ENCODE measurements at regions not wholly inside any gene's neighbourhood (a gene's known extent, or its start where the extent isn't known, plus 50 kb on each side); places are given as distances from the start of the nearest gene placed in this dataset.
A peak's percentile ranks its signal among the peaks of the same experiment; 100 is the strongest.
"Not testable (repeated sequence)": the region's sequence is repeated elsewhere in the genome, so short reads cannot be mapped to it uniquely, and the experiment has no call there.

DNA sequence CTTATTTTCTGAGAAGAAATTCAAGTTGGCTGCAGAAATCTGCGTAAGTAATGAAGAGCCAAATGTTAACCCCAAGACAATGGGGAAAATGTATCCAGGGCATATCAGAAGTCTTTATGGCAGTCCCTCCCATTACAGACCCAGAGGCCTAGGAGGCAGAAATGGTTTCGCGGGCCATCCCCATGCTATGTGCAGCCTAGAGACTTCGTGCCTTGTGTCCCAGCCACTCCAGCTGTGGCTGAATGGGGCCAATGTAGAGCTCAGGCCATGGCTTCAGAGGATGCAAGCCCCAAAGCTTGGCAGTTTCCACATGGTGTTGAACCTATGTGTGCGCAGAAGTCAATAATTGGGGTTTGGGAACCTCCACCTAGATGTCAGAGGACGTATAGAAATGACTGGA is 131.9 kb downstream of the GPR37 start:
- DNase-seq = no peak

DNA sequence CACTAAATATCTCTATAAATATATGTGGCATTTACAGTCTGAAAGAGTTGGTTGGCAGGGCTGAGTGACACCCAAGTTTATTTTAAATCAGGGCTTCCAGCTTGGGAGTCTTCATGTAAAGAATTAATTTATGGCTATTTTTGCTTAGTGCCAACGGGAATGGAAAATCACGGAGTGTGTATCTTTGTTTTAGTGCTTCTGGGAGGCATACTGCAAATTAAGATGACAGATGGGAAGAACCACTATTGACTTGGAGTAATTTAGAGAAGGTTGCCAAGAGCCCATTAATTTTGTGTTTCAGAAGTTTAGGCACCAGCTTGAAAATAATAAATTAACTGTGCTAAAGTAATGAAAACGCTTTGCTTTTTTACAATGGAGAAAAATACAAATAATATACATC is 135.2 kb downstream of the GPR37 start:
- no peak for DNase-seq

DNA sequence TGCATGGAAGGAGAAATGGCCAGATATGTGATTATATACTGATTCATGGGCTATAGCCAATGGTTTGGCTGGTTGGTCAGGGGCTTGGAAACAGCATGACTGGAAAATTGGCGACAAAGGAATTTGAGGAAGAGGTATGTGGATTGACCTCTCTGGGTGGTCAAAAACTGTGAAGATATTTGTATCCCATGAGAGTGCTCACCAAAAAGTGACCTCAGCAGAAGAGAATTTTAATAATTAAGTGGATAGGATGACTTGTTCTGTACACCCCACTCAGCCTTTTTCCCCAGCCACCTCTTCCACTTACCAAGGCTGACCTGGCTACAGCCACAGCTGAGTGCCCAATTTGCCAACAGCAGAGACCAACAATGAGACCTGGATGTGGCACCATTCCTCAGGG is 146.7 kb downstream of the GPR37 start:
- DNase-seq = no peak

DNA sequence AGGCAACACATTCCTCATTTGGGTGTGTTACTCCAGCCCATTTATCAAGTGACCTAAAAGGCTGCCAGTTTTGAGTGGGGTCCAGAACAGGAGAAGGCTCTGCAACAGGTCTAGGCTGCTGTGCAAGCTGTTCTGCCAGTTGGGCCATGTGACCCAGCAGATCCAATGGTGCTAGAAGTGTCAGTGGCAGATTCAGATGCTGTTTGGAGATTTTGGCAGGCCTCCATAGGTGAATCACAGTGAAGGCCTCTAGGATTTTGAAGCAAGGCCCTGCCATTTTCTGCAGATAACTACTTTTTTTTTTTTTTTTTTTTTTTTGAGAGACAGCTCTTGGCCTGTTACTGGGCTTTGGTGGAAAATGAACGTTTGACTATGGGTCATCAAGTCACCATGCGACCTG is 147.5 kb downstream of the GPR37 start:
- DNase-seq = not testable (repeated sequence)

DNA sequence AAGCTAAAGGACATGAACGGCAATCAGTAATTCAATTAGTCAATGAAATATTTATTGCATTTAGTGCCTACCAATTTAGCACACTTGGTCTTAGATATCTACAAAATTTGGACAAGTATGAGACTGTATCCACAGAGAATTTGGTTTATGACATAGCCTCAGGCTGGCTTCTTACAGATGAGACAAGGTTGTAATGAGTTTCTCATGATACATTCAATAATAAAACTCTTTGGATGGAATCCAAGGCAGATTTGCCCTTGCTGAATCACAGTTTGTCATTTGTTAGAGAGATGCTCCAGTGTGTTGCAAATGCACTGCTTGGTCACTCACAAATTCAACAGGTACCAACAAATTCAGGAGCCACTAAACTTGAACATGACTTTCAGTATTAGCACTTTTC is 162.5 kb downstream of the GPR37 start:
- no peak for DNase-seq

DNA sequence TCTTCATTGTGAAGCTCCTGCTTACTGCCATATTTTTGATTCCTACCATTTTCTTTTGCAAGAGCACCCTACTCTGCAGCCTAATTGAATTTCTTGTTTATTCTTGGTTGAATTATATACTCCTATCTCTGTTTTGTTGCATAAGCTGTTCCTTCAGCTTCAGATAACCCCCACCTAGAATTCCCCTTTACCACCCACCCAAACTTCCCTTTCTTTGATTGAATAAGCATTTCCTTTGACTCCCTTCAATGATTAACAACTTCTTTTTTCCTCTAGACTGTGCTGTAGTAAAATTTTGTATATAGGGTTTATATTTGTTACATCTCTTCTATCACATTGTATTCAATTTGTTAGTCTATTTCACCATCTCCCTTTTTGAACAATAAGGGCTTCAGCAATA is 168.1 kb downstream of the GPR37 start:
- no peak for DNase-seq

DNA sequence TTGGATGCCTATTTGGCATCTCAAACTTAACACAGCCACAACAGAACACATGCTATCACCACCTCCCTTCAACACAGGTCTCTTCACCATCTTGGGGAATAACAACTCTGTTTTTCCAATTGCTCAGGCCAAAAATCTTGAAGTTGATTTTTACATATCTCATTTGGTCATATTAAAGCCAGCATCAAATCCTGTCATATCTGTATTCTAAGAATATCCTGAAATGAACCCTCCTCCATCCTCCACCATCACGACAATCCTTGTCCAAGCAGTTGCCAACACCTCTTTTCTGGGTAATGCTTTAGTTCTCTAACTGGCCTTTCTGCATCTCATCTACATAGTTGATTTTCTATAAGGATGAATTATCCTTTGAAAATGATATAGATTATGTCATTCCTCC is 168.7 kb downstream of the GPR37 start:
- DNase-seq = no peak

DNA sequence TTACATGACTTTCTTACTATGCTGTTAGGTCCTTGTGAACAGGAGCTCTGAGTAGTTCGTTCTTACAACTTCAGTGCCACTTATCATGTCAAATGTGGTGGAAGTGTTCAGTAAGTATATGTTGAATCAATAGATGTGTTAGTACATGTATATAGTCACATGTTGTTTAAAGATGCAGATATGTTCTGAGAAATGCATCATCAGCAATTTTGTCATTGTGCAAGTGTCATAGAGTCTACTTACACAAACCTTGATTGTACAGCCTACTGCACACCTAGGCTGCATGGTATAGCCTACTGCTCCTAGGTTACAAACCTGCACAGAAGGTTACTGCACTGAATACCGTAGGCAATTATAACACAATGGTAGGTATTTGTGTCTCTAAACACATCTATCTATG is 174.8 kb downstream of the GPR37 start:
- no peak for DNase-seq

DNA sequence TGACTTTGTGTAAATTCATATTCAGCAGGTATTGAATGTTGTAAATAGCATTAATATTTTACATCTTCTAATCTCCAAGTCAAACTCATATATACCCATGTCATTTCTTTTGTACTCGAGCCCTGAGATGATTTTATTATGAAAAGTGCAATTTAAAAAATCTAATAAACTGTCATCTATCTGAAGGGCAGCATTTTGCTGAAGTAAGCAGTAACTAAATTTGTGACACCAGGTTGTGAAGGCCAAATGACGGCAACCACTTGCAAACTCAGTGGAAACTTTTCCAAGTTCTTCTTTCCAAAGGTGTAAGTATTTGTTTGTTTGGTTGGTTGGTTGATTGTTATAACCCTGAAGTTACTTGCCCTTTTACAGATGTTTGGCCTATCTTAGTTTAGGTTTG is 188.3 kb downstream of the GPR37 start:
- no peak for DNase-seq

DNA sequence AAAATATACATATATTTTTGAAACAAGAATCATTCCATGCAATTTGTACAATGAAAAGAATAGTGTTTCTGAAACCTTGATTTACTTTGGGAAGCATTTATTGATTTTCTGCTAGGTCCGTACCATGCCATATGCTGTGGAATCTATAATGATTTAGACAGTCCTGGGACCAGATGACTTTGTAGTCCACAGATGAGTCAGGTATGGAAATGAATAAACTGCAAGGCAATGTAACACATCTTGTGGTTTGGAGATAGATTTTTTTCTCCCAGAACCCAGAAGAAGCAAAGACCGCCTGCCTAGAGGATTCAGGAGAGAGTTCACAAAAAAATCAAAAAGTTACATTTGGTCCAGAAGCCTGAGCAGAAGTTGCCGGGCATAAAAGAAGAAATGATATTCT is 190.4 kb downstream of the GPR37 start:
- DNase-seq = no peak

DNA sequence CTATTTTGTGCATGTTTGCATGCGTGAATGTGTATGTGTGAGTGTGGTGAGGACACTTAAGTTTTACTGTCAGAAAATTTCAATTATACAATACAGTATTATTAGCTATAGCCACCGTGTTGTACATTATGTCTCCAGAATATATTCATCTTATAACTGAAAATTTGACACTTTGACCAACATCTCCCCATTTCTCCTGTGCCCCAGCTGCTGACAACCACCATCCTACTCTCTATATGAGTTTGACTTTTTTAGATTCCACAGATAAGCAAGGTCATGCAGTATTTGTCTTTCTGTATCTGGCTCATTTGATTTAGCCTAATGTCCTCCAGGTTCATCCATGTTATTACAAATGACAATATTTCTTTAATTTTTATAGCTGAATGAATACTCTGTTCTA is 195.0 kb downstream of the GPR37 start:
- DNase-seq = no peak

DNA sequence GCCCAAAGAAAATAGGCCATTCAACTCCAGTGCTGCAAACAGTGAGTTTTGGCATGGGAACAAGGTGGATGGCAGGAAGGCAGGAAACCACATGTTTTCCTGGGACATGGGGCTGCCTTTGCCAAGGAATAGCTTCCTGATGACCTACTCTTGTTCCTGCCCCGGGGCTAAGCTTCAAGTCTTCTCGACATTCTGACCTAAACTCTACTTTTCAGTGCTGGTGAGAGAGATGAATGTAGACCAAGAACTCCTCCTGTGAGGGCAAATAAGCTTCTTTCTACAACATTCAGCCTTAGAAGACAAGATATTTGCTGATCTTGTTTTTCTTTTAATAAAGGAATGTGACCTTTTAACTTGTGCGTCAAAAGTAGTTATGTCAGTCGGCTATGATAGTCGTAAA is 199.0 kb downstream of the GPR37 start:
- DNase-seq = no peak

DNA sequence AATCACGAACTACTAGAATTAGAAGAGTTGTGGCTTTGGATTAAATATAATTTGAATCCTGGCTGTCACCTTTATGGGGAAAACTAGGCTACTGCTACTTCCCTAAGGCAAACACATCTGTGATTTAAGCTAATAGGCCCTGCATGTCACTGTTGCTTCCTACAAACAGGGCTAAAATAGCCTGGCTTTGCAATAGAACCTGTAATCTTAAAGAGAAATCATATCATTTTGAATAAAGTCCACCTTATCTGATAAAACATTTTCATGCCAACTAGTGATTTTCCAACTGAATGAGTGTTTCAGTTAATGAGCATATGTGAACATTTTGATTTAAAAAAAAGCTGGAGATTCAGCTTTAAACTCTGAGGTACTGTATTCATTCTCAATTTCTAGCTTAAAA is 208.0 kb downstream of the GPR37 start:
- DNase-seq = no peak

DNA sequence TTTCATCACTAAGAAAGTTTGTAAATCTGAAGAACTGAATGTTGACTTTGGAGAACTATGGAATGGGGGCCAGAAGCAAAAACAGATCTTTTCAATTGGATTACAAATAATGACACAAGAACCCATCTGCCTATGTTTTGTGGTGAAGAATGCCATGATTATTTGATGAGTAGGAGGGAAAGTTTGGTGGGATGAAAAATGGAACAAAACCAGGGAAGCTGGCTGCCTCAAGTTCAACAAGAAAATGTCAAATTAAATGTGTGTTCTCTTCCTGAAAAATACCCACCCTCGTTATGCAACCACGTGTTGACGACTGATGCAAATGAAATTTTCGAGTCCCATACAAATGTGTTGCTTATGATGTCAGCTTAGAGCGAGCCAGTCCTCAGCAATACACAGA is 208.5 kb downstream of the GPR37 start:
- no peak for DNase-seq

DNA sequence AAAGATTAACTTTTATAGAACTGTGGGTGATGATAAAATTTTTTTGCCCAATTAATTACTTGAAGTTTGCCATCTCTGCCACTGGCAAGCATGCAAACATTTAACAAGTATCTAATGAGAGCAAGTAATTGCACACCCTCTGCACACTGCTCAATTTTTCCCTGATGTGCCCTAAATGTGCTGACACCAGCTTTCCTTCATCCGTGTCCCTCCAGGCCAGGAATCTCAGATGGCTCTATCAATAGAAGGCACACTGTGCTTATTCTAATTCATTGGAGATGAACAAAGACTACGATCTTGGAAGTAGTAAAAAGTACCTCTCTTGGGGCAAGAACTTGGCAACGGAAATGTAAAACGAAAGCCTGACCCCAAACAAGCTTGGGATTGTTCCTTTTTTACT is 212.1 kb downstream of the GPR37 start:
- no peak for DNase-seq

DNA sequence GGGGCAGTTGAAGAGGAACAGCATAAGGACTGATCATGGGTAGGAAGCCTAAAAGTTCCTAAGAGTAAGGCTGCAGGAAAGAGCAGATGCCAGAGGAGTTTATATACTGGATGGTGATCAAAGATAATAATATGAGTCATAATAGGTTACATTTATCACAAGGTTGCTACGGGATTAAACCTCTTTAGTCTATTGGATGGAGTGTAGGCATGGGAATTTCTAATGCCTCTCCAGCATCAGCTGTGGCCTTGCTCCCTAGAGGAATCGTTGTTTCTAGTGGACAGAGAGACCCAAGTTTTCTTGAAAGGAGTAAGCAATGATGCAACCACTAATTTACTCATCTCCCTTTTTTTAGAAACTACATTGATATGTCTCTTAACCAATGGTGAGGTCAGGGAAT is 213.4 kb downstream of the GPR37 start:
- DNase-seq = no peak

DNA sequence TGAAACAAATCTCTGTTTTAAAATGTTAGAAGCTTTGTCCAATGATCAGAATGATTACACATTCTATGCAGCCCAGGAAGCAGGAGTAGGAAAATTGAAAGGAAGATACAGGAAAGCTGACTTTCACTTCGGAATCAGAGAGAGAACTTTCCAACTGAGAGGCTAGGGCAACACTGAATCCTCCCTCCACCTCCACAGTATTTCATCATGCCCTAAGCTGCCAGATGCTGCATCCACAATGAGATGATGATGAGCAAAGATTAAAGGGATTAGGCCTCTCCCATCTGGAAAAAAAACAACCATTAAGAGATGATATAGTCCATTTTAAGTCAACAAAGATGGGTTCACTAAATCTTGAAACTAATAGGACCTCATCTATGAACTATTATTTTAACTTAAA is 215.6 kb downstream of the GPR37 start:
- no peak for DNase-seq

DNA sequence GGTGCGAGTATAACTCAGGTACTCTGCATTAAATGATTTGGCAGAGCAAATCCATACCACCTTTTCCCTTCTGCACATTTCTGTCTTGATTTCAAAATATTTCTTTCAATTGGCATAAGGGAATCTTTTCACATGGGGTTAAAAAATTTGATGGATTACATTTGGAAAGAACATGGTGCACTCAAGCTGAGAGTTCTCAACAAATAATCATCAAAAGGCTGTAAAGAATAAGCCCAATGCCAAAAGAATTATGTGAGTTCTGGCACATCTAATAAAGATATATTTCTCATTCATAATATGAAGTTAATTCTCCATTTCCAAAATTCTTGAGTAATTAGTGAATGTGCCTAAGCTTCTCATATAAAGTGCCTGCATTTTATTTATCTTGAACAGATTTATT is 223.1 kb downstream of the GPR37 start:
- no peak for DNase-seq

DNA sequence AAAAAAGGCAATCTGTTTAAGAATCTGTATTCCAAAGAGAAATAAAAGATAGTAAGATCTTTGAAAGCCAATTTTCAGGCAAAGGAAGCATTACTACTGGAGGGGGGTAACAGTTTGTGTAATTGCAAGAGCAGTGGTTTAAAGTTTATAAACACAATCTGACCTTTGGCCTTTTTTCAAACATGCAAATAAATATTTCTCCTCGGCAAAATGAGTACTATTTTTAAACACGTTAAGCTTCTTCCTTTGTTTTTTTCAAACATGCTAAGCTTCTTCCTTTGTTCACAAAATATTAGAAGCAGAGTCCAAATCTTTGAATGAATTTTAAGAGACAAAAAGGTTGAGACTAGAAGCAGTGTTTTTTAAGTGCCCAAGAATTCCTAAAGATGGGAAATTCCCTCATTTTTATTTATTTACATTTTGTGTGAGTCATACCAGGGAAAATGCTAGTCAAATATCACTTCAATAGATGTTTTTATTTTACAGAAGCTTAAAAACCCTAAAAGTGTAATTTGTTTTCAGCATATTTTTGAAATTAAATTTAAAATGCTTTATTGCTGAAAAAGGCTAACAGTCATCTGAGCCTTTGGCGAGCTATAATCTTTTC is 229.3 kb downstream of the GPR37 start:
- no peak for DNase-seq

DNA sequence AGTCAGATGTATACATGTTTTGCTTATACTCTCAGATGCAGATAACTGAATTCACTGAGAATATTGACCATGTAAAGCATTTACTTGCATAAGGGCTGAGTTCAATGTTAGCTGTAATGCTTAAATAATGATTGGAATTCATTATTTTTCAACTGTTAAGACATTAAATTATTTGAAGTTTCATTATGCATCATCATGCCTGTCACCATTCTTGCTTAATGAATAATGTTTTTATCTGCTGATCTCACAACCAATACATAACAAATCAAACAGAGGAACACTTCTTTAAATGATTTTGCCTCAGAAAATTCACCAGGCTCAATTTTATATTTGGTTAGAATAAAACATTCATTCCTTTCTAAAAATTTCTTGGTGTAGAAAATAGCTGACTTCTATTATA is 233.4 kb downstream of the GPR37 start:
- no peak for DNase-seq

DNA sequence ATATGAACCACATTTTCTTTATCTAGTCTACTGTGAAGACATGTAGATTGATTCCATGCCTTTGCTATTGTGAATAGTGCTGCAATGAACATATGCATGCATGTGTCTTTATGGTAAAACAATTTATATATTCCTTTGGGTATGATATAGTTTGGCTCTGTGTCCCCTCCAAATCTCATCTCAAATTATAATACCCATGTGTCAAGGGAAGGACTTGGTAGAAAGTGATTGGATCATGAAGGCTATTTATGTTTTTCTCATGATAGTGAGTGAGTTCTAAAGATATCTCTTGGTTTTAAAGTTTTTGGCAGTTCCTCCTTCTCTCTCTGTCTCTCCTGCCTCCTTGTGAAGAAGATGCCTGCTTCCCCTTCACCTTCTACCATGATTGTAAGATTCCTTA is 248.7 kb downstream of the GPR37 start:
- DNase-seq = no peak

DNA sequence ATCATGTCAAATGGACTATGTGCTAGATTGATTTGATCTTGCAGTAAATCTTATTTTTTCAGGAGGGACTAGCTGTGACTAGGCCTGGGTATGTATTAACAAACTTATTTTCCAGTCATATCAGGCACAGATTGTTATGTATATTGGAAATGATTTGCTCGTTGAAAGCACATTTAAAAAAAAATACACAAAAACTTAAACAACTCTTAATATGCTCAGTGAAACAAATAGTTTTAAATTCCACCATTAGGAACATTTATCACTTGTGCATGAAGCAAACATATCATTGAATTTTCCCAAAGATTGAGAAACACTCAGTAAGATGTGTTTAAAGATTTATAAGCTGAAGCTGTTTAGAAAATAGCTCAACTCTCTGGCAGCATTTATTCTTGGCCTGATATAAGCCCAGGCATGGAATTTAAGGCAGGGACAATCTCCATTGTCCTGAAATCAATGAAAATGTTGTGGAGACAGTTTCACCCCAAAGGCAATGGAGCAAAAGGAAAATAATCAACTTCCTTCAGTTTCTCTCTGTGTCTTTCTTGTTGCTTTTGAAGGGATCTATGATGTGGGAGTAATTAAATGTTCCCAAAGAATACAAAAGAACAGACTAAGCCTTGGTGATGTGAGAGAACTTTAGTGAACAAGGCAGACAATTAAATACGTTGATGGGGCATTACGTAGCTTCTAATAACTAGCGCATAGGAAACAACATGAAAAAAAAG is 250.3 kb downstream of the GPR37 start:
- no peak for DNase-seq

DNA sequence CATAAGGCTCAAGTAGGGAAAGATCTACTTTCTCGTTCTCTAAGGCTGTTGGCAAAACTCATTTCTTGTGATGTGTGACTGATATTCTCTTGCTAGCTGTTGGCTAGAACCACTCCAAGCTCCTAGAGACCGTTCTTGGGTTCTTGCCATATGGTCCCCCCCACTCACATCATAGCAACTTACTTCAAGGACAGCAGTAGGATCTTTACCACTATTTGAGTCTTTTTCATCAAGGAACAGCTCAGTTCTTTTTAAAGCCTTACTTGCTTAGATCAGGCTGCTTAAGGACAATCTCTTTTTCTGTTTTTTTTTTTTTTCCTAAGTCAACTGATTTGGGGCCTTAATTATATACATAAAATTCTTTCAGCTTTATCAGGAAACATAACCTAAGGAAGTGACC is 251.1 kb downstream of the GPR37 start:
- no peak for DNase-seq

DNA sequence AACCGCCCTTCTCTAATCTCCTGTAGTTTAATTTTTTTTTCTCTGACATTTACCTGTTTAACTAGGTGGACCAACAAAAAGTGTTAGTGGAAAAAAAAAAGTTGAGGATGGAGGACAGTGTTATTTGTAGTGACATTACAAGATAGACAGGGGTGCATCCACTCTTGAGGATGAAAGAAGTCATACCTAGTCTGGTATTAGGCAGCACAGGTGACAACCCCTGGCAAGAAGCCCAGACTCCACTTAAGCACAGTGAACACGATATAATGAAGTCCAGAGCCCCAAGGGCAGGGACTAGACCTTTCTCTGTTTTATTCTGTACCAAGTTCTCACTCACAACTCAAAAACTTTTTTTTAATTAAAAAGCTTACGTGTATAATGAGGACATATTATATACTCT is 268.4 kb downstream of the GPR37 start:
- peak; percentile 43 for DNase-seq

DNA sequence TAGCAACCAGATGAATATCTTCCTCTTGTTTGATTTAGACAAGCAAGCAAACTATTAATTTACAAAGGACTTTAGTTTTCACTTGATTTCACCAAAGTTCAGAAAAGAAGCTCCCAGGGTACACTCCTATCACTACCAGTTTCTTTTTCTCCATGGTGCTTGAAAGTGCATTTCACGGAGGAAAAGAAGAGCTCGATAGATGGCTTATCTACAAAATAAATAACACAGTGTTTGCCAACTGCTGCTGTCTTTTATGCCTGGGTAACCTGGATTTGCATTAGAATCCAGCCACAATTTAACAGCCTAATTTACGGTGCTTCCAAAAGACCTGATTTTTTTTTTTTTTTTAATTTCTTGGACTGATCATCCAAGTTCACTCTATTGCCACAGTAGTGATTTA is 275.7 kb downstream of the GPR37 start:
- peak; percentile 3 for DNase-seq
